Left ventricle myocardium inferior (tissue), 1 donor: ENCODE measurements at regions not wholly inside any gene's neighbourhood (a gene's known extent, or its start where the extent isn't known, plus 50 kb on each side); places are given as distances from the start of the nearest gene placed in this dataset.
"Not testable (repeated sequence)": the region's sequence is repeated elsewhere in the genome, so short reads cannot be mapped to it uniquely, and the experiment has no call there.

Source experiments
- DNase-seq: peaks from one replicate; pipeline ENCODE4 v3.0.0-alpha.2; 2020
- H3K27ac ChIP-seq: fragments of 200-600 bp; replicated peaks from 2 replicates; pipeline ENCODE4 v1.8.0; 2021
- H3K27me3 ChIP-seq: fragments of 200-600 bp; 2 replicates; pipeline ENCODE4 v1.8.0; 2021; ENCODE audit warnings: low read depth
- H3K36me3 ChIP-seq: fragments of 200-600 bp; 2 replicates; pipeline ENCODE4 v1.8.0; 2021
- H3K4me1 ChIP-seq: fragments of 200-600 bp; 2 replicates; pipeline ENCODE4 v1.8.0; 2021
- H3K4me3 ChIP-seq: fragments of 200-600 bp; 2 replicates; pipeline ENCODE4 v1.8.0; 2021; ENCODE audit warnings: mild to moderate bottlenecking, moderate library complexity
- H3K9me3 ChIP-seq: fragments of 200-600 bp; replicated peaks from 2 replicates; pipeline ENCODE4 v1.8.0; 2021
- CTCF ChIP-seq: fragments of 200-600 bp; IDR thresholded peaks from 2 replicates; pipeline ENCODE4 v1.8.0; 2021; ENCODE audit warnings: antibody characterized with exemption, mild to moderate bottlenecking, borderline replicate concordance
- intact Hi-C: fragments of 100-400 bp; cut with micrococcal nuclease; formaldehyde crosslinking; loops from one replicate; pipeline ENCODE4 v1.11.0; 2022
- donor health status: DM: no; HTN: yes; CAD: no; lungs with severe emphysema.

- no peak overlapping the region for H3K4me3 ChIP-seq
- no peak overlapping the region for H3K27ac ChIP-seq
- H3K27me3 ChIP-seq = no peaks in the 10 kb centered on the region
- intact Hi-C loops = no loop called here
- peaks cover 38% of the 10 kb centered on the region for H3K9me3 ChIP-seq
- DNase-seq = no peak
- H3K36me3 ChIP-seq = no peaks in the 10 kb centered on the region
- no peak for TF ChIP-seq CTCF
- H3K4me1 ChIP-seq = peaks cover 4% of the 10 kb centered on the region
Observed at GRCh38 chr15:99467338-99467720, 98.5 kb upstream of the MEF2A start.

- Histone ChIP-seq H3K27ac (no peak overlapping the region), H3K4me3 (no peak overlapping the region), H3K36me3 (no peaks in the 10 kb centered on the region), H3K9me3 (peaks cover 31% of the 10 kb centered on the region), H3K27me3 (no peaks in the 10 kb centered on the region), H3K4me1 (peaks cover 10% of the 10 kb centered on the region)
- no peak for TF ChIP-seq CTCF
- intact Hi-C loops = no loop called here
- DNase-seq = no peak
Observed at GRCh38 chr15:99467853-99468464, 97.8 kb upstream of the MEF2A start.

GRCh38 chr15:99470204-99470603 is 95.6 kb upstream of the MEF2A start:
- H3K27ac ChIP-seq, H3K36me3 ChIP-seq, H3K9me3 ChIP-seq, H3K27me3 ChIP-seq, intact Hi-C loops, DNase-seq, H3K4me3 ChIP-seq: not testable (repeated sequence)
- H3K4me1 ChIP-seq = peaks cover 33% of the 10 kb centered on the region

GRCh38 chr15:99472416-99473145 is 93.2 kb upstream of the MEF2A start:
- Histone ChIP-seq H3K27me3 (no peaks in the 10 kb centered on the region), H3K27ac (peak overlapping the region; percentile 91), H3K4me1 (peaks cover 56% of the 10 kb centered on the region), H3K36me3 (no peaks in the 10 kb centered on the region), H3K4me3 (no peak overlapping the region), H3K9me3 (no peaks in the 10 kb centered on the region)
- intact Hi-C loops = no loop called here
- TF ChIP-seq CTCF = no peak
- no peak for DNase-seq

GRCh38 chr15:99473981-99474906 is 91.5 kb upstream of the MEF2A start:
- no peak for TF ChIP-seq CTCF
- no peaks in the 10 kb centered on the region for H3K27me3 ChIP-seq
- intact Hi-C loops = no loop called here
- no peaks in the 10 kb centered on the region for H3K36me3 ChIP-seq
- DNase-seq = peak; percentile 70
- H3K9me3 ChIP-seq = no peaks in the 10 kb centered on the region
- peak overlapping the region; percentile 59 for H3K4me3 ChIP-seq
- peak overlapping the region; percentile 91 for H3K27ac ChIP-seq
- H3K4me1 ChIP-seq = peaks cover 62% of the 10 kb centered on the region
